ENCODE measurements at regions not wholly inside any gene's neighbourhood (a gene's known extent, or its start where the extent isn't known, plus 50 kb on each side); places are given as distances from the start of the nearest gene placed in this dataset.

DNA sequence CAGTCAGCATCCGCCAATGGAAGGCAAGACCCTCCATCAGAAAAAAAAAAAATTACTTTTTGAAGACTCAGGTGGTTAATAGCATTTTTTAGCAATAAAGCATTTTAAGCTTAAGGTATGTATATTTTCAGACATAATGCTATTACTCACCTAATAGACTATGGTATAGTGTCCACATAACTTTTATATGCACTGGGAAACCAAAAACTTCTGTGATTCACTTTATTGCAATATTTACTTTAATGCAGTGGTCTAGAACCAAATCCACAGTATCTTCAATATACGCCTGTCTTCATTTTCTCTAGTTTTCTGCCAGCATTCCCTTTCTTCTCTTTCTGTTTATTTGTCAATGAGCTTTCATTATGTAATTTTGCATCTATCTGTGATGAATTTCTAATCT, 418.1 kb downstream of the SLITRK6 start:
- TF ChIP-seq, protein P1, sequence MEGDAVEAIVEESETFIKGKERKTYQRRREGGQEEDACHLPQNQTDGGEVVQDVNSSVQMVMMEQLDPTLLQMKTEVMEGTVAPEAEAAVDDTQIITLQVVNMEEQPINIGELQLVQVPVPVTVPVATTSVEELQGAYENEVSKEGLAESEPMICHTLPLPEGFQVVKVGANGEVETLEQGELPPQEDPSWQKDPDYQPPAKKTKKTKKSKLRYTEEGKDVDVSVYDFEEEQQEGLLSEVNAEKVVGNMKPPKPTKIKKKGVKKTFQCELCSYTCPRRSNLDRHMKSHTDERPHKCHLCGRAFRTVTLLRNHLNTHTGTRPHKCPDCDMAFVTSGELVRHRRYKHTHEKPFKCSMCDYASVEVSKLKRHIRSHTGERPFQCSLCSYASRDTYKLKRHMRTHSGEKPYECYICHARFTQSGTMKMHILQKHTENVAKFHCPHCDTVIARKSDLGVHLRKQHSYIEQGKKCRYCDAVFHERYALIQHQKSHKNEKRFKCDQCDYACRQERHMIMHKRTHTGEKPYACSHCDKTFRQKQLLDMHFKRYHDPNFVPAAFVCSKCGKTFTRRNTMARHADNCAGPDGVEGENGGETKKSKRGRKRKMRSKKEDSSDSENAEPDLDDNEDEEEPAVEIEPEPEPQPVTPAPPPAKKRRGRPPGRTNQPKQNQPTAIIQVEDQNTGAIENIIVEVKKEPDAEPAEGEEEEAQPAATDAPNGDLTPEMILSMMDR (IDR thresholded peaks at IDR 0.05), result no peak
- TF ChIP-seq POLR2AphosphoS5 (IDR thresholded peaks at IDR 0.05) (no peak), POLR2A (IDR thresholded peaks at IDR 0.05) (no peak)
